GM18499 (cell line): ENCODE measurements at regions not wholly inside any gene's neighbourhood (a gene's known extent, or its start where the extent isn't known, plus 50 kb on each side); places are given as distances from the start of the nearest gene placed in this dataset.

Experiments used
- ATAC-seq: cut with Tn5 transposase; IDR thresholded peaks from one replicate; pipeline ENCODE4 v1.9.1; 2021; ENCODE audit warnings: moderate number of reproducible peaks; ENCODE audit not compliant: insufficient read depth, unreplicated experiment

DNA sequence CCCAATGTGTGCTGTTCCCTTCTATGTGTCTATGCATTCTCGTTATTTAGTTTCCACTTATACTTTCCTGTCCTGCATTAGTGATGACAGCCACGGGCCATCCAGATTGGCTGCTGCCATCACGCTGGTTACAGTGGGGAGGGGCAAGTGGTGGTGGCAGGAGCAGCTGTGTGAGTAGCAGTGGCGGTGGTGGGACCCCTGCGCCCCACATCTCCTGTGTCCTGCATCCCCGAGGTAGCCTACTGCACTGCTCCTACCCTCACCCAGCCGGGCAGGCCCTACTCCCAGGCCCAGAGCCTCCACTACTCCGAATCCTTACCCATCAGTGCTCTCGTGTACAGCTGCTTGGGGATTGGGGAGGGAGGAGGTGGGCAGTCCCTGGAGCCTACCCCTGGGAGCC is 798.7 kb upstream of the AGA start:
- ATAC-seq = no peak

DNA sequence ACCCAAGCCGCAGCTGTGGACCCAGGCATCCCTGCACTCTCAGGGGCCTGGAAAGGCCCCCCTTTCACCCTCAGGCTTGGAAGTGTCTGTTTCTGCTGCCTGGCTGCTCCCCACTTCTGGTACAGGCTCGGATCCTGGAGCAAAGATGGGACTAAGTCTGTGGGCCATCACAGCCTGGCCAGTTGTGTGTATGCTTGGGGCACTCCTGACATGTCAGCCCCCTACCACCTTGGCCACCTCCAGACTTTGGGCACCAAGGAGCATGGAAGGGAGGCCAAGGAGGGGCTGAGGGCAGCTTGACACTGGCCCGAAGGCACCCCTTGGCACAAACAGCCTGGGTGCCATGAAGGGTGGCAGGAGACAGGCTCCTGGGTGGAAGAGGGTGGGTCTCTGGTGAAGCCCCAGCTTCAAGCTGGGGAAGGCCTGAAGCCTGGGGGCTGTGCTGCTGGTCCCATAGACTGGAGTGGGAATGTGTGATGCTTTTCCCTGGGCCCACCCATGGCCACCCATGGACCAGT is 799.4 kb upstream of the AGA start:
- ATAC-seq = no peak

DNA sequence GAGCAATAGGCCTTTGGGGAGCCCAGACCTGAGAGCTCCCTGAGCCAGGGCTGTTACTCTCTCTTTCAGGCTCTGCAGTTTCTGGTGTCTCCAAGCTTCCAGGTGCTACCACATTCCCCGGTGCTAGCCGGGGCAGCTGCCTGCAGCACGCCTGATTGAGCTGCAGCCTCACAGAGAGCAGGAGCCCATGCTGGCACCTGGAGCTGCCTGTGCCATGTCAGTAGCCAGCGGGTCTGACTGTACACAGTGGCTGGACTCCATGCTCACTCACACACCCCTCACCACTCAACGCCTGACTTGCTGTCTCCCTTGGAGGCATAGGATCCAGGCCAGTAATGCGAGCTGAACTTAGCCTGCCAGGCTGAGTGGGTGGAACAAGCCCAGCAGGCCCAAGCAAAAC is 800.4 kb upstream of the AGA start:
- ATAC-seq = no peak

DNA sequence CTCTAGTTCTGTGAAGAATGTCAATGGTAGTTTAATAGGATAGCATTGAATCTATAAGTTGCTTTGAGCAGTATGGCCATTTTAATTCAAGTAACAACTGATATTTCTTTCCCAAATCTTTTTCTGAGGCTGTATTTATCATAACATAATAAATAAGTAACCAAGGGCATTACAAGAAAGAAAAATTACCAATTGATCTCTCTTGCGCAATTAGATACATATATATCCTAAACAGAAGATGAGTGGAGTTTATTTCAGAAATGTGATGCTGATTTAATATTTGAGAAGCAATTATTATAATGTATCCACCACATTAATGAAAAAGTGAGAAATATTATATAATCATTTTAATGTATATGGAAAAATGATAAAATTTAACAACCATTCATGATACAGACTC is 802.5 kb upstream of the AGA start:
- ATAC-seq = no peak

DNA sequence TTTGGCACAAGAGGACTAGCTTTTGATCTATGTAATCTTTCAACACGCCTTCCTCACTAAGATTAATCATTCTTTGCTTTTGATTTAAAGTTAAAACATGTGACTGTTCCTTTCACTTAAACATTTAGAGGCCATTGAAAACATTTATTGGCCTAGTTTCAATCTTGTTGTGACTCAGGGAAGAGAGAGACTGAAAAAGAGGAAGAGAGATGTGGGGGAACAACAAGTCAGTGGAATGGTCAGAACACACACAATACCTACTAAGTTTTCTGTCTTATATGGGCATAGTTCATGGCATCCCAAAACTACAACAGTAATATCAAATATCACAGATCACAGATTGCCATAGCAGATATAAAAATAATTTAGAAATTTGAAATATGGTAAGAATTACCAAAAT is 812.9 kb upstream of the AGA start:
- no peak for ATAC-seq

DNA sequence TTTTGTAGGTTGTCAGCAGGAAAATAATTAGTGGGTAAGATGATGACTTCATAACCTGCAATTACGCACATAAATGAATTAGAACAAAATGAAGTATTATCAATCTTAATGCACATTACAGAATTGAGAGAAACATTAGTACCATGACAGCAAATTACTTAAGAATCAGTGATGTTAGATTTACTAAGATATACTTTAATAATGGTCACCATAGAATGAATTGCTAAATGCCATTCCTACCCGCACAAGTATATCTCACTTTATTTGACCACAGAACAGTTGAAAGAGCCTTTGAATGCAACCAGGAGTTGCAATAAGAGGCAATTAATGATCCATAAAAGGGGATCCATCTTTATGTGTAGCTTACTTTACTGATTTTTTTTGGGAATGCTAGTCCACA is 816.4 kb upstream of the AGA start:
- ATAC-seq = no peak

DNA sequence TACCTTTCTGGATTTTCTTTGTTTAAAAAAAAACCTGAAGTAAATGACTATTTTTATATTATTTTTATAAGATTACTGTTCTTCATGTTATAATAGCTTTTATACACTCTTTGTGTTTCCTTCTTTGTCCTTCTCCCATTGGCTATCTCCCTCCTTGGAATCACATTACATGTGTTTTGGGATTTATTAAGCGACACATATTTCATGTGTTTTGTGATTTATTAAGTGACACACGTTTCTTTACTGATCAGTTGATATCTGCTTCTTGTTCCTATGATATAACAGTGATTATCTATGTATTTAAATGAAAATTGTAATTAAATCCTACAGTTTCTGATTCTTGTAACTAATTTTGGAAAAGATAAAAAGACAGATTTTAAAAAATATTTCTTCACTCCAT is 817.3 kb upstream of the AGA start:
- ATAC-seq = no peak

DNA sequence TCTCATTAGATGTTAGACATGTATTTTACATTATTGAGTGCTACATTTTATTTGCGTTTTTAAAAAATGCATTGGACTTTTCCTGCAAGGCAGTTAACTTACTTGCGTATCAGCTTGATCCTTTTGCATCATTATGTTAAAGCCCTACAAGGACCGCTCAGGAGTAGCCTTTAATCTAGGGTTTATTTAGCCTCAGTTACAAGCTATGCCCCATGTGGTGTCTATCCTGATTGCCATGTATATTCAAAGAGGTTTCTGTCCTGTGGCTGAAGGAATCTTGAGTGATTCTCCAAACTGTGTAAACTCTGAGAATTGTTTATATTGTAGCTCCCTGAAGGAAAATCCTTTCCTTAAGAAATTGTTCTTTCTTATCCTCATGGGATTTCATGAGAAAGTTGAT is 821.8 kb upstream of the AGA start:
- ATAC-seq = no peak

DNA sequence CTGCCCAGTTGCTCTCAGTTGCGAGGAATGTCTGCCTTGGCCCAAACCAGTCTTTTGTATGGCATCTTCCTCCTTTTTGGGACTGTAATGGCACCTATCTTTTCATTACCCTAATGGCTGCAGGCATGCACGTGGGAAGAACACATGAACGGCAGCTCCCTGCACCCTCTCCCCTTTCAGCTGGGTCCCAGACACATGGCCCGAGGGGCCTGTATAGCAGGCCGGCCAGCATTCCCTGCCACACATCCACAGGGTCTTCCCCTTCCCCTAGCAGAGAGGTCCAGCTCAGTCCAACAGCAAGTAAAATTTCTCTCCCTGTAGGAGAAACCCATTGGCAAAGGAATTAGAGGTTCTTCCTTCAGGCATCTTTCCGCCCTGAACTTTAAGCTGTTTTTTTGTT is 829.1 kb upstream of the AGA start:
- no peak for ATAC-seq

DNA sequence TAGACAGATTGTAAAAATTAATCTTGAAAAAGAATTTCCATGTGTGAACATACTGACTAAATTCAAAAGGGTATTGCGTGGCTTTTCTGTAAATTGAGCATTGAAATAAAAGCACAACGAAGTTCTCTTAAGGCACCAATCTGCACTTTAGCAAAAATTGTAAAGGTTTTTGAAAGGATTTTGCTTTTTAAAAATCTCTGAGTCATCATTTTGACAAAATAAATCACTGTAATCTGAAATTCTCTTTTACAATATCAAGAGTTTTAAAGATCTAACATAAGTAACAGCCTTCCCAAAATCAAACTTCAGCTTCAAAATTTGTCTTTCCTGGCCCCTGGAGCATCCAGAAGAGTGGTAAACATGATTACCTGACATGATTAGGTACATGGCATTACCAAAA is 830.9 kb upstream of the AGA start:
- ATAC-seq = no peak

DNA sequence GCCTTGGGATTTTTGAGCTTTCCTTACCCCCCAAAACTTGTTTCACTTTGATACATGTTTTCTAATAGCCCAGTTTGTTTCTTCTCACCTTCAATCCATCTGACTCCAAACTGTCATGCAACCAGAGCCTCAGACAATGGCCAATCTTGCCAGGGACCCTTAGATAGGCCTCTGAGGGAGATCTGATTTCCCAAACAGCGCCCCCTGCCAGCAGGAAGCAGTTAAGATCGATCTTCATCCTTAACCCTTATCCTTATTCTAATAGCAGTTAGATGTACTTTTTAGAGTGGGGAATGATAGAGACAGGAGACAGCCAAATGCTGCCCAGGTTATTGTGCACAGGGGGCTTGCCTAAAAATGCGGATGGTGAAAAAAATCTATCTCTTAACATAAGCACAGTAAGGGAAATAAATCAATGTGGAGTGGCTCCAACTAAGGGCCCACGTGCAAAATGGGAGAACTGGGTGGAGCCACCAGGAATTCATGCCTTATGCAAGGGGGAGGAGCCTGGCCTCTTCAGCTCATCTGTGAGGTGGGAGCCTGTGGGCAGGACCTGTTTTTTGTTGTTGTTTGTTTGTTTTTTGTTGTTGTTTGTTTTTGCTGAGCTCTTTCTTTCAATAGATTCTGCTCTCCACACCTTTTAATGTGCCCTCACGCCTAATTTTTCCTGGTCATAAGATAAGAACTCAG is 833.6 kb upstream of the AGA start:
- no peak for ATAC-seq

DNA sequence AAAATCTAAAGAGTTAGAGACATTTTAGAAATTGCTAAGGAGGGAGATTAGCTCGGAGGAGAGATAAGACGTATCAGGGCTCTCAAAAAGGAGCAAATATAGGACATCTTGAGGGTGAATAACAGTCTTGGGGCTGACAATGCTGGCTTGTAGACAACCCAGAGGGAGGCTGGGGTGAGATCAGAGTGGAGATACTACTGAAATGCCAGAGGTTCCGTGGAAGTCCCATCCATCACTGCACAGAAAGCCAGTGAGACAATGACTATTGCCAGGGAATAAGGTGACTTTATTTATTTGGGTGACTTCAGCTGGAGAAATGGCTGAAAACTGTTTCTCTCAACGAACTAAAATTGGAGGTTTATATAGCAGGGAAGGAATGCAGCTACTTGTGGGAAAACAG is 838.1 kb upstream of the AGA start:
- ATAC-seq = no peak

DNA sequence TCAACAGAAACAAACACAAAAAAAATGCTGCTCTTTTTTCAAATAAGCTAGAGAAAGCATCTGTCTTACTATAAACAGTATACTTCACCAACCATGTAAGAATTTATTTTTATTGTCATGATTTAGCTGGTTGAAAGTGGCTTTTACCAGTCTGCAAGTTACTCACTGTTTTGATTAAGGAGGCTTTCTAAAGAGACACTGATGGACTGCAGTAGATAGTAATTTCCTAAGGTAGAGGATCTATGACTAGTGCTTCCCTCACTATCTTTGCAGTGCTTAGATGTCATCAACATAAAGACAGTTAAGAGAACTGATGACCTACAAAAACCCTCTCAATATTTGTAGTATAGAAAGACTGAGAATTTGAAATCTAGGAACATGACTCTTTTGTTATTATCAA is 846.2 kb upstream of the AGA start:
- no peak for ATAC-seq

DNA sequence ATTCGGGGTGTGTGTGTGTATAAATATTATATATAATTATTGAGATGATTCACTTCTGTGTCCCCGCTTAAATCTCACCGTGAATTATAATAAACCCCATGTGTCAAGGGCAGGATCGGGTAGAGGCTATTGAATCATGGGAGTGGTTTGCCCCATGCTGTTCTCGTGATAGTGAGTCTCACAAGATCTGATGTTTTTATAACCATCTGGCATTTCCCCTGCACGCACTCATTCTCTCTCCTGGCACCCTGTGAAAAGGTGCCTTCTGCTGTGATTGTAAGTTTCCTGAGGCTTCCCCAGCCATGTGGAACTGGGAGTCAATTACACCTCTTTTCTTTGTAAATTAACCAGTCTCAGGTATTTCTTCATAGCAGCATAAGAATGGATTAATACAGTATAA is 851.4 kb upstream of the AGA start:
- ATAC-seq = no peak

DNA sequence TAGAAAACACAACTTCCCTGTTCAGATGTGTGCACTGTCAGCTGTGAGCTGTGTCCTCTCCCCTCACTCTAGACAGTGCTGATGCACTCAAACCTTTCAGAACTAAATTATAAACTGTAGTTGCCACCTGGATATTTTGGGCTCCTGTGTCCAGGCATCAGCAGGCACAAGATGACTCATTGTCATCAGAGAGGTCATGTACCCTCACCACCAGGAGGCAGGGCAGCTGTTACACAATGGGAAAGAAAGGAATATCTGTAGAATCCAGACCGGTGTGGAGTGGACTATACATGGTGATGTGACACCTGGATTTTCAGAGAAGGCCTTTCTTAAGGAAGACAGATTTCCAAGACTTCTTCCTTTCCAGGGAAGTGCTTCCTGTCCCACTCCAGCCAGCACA is 854.4 kb upstream of the AGA start:
- ATAC-seq = no peak

DNA sequence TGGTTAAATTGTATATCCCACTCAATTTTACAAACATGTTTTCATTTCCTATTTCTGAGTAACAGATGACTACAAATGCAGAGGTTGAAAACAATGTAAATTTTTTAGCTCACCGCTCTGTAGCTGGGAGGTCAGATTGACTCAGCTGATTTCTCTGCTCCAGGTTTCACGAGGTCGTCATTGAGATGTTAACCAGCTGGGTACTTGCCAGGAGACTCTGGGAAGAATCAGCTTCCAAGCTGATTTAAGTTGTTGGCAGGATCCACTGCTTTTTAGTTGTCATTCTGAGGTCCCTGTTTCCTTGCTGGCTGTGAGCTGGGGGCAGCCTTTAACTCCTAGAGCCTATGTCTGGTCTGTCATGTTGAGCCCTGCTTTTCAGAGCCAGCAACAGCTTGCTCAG is 864.3 kb upstream of the AGA start:
- no peak for ATAC-seq

DNA sequence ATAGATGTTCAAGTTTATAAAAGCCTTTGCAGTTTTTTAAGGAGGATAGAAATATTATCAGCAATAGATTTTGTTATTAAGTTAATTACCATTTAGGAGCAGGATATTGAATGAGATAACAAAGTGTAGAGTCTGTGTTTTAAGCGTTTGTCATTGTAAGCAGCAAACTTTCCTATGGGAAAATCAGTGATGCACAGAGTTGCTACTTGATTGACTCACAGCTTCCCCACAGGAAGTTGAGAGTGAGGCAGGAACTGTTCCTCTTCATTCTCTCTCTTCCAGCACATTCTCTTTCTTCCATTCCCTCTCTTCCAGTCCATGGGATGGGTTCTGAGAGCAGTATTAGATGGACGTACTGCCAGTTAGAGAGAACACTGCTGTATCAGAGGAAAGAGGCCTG is 867.7 kb upstream of the AGA start:
- no peak for ATAC-seq

DNA sequence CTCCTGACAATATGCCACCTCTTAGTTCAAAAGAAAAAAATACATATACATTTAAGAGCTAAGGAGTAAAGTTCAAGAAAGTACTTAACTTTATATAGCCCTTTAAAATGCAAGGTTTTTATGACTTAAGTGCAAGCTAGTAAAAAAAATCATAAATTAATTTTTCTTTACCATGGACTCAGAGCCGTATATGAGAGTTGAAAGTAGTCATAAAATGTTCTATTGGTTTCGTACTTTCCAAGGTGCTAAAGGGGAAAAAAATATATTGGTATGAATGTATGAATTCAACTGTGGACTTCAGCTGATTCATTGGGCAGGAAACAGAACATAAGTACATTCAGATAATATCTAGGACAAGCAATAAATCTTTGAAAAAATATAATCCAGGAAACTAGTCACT is 869.8 kb upstream of the AGA start:
- ATAC-seq = no peak

DNA sequence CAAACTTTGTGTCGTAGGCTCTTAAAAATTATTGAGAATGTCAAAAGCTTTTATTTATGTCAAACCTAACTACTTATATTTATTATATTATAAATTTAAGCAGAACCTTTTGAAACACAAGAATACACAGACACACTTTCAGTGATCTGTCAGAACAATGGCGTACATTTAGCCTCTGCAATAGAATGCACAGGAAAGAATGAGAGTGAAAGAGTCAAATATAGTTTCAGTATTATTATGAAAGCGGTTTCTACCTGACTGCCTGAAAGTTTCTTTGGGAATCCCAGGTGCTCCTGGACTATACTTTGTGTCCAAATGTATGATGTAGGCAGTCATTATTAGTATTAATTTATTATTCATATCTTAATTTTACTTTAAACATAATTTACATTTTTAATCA is 872.0 kb upstream of the AGA start:
- ATAC-seq = no peak

DNA sequence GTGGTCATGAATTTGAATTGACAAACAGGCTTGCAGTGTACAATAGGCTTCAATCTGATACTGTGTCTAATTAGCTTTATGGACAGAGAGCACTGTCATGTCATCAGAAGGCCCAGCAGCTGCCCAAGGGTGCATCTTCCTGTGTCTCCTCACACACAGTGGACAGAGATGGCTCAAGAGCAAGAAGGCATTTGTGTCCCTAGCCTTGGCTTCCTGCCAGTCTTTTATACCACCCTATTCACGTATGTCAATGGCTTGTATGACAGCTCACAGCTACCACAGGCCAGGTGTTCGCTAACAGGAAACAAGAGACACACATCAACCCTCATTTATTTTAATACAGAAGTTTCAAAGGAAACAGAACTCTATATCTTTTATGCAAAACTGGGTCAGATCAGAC is 874.0 kb upstream of the AGA start:
- no peak for ATAC-seq

DNA sequence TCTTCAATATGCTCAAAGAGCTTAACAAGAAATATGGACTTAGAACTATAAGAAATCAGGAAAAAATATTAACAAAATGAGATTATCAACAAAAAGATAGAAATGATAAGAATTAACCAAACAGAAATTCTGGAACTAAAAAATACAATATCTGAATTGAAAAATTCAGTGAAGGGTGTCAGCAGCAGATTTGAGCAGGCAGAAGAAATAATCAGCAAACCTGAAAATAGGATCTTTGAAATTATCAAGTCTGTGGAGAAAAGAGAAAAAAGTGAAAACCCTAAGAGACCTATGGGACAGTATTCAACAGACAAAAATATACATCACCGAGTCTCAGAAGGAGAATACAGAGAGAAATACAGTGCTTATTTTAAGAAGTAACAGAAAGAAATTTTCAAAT is 877.8 kb upstream of the AGA start:
- ATAC-seq = no peak

DNA sequence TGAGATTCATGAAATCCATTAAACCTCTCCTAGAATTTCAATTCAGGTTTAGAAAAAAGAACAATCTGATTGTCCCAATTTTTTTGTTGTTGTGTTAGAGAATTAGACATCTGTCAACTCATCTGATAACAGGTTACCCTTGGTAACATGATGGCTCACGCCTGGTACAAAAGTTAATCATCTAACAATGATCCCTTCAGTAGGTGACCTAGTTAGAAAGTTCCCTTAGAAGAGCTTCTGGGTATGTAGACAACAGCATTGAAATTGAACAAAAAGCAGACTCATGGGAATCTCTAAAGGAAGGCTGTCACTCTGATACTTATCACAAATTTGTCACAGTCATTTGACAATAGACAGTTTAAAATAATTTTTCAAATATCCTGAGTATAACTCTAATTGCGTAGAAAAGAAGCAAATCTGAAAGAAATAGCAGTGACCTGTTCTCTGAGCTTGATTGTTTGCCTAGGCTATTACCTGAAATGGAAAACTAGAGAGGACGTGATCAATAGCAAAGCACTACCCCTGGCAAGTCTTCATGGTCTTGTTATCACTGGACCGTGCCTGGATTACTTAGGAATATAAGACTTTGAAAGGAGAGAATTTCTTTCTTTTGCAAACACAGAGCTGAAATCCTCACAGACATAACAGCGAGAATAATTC is 880.4 kb upstream of the AGA start:
- no peak for ATAC-seq
